Fibroblast of lung (primary cell): ENCODE measurements at regions not wholly inside any gene's neighbourhood (a gene's known extent, or its start where the extent isn't known, plus 50 kb on each side); places are given as distances from the start of the nearest gene placed in this dataset.

ENCODE experiments used
- CTCF ChIP-seq, 2 donors: IDR thresholded peaks in 1 of 2; conservative IDR thresholded peaks in 1 of 2; 1 replicate in 1 of 2; 2 replicates in 1 of 2; pipeline ENCODE4 v1.5.1; 2011 to 2012; ENCODE audit warnings: low read length in 2 of 2, control low read depth in 1 of 2, inconsistent platforms in 1 of 2, low read depth in 1 of 2, mild to moderate bottlenecking in 1 of 2
- EZH2 ChIP-seq: IDR thresholded peaks from 2 replicates; pipeline ENCODE4 v1.5.1; 2012; ENCODE audit warnings: low read length, control low read depth, mild to moderate bottlenecking; ENCODE audit errors: missing control alignments

- TF ChIP-seq CTCF (conservative IDR thresholded peaks at IDR 0.05 in 1 of 2, IDR thresholded peaks at IDR 0.05 in 1 of 2; ENCODE audit: low read depth in 1 of 2, low read length in 2 of 2) (no peak), EZH2 (no peak)
These were observed 568.7 kb downstream of the METTL4 start for GRCh38 chr18:2002604-2003003.
